GM12892 (cell line): ENCODE measurements at regions not wholly inside any gene's neighbourhood (a gene's known extent, or its start where the extent isn't known, plus 50 kb on each side); places are given as distances from the start of the nearest gene placed in this dataset.

Experiments used
- POLR2A ChIP-seq: IDR thresholded peaks from 2 replicates; pipeline ENCODE4 v1.6.1; 2011; ENCODE audit warnings: low read depth, low read length, control low read depth
- POLR2AphosphoS5 ChIP-seq: IDR thresholded peaks from 2 replicates; pipeline ENCODE4 v1.6.1; 2011; ENCODE audit warnings: low read depth, low read length, control low read depth

- no peak for TF ChIP-seq POLR2AphosphoS5
- TF ChIP-seq POLR2A = no peak
Measured at GRCh38 chr12:67441736-67442346, 172.7 kb downstream of the CAND1 start.
